ENCODE measurements at regions not wholly inside any gene's neighbourhood (a gene's known extent, or its start where the extent isn't known, plus 50 kb on each side); places are given as distances from the start of the nearest gene placed in this dataset.

- Histone ChIP-seq H3K27ac (ENCODE audit: low read depth in 2 of 2, low read length in 1 of 2) (no peak overlapping the region), H3K4me3 (ENCODE audit: low read depth in 2 of 2, low read length in 1 of 2) (no peak overlapping the region), H3K9ac (no peak overlapping the region), H2AFZ (ENCODE audit: low read depth) (no peak overlapping the region), H4K20me1 (ENCODE audit: insufficient read depth) (no peaks in the 10 kb centered on the region), H3K4me2 (no peak overlapping the region), H3F3A (replicated peaks; ENCODE audit: insufficient read depth) (no peaks in the 10 kb centered on the region), H3K27me3 (ENCODE audit: insufficient read depth) (no peaks in the 10 kb centered on the region), H3K9me2 (no peaks in the 10 kb centered on the region), H3K9me3 (no peaks in the 10 kb centered on the region), H3K36me3 (replicated peaks in 1 of 2; ENCODE audit: control insufficient read depth in 1 of 2, insufficient read depth in 2 of 2, low read length in 1 of 2) (no peaks in the 10 kb centered on the region), H3K4me1 (ENCODE audit: control insufficient read depth in 1 of 2, insufficient read depth in 2 of 2, low read depth in 1 of 2, low read length in 1 of 2) (no peaks in the 10 kb centered on the region), H3K79me2 (ENCODE audit: insufficient read depth) (no peaks in the 10 kb centered on the region)
- TF ChIP-seq, protein P1, sequence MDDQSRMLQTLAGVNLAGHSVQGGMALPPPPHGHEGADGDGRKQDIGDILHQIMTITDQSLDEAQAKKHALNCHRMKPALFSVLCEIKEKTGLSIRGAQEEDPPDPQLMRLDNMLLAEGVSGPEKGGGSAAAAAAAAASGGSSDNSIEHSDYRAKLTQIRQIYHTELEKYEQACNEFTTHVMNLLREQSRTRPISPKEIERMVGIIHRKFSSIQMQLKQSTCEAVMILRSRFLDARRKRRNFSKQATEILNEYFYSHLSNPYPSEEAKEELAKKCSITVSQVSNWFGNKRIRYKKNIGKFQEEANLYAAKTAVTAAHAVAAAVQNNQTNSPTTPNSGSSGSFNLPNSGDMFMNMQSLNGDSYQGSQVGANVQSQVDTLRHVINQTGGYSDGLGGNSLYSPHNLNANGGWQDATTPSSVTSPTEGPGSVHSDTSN (IDR thresholded peaks at IDR 0.05): no peak
- TF ChIP-seq MXI1 (IDR thresholded peaks at IDR 0.05; ENCODE audit: low read depth, low read length): no peak
- TF ChIP-seq USF2 (IDR thresholded peaks at IDR 0.05; ENCODE audit: borderline replicate concordance, low read depth, low read length): no peak
- TF ChIP-seq MAX (IDR thresholded peaks at IDR 0.05; ENCODE audit: low read depth): no peak
- TF ChIP-seq RCOR1 (IDR thresholded peaks at IDR 0.05; ENCODE audit: low read length): no peak
- no peak for TF ChIP-seq NRF1 (IDR thresholded peaks at IDR 0.05; ENCODE audit: low read depth, low read length)
- TF ChIP-seq CTCF (IDR thresholded peaks at IDR 0.05): no peak
- TF ChIP-seq GATA2 (CRISPR knock-in tag; IDR thresholded peaks at IDR 0.05): no peak
- TF ChIP-seq ELF1 (IDR thresholded peaks at IDR 0.05): no peak
- TF ChIP-seq TCF12 (IDR thresholded peaks at IDR 0.05): no peak
- TF ChIP-seq RFX5 (IDR thresholded peaks at IDR 0.05; ENCODE audit: low read length): no peak
- TF ChIP-seq YY1 (IDR thresholded peaks at IDR 0.05; ENCODE audit: low read depth): no peak
- no peak for TF ChIP-seq EP300 (IDR thresholded peaks at IDR 0.05; ENCODE audit: borderline replicate concordance in 1 of 2, low read depth in 1 of 2, low read length in 1 of 2)
- ChIA-PET CTCF (interaction anchor here (0.5 kb wide), 1 partner anchor 1350 kb away, joined by 3 read pairs; no protein-coding TSS in a partner anchor), POLR2A (no interaction called here)
- no peak for DNase-seq
- 0% methylated on average over 1 of the region's 1 CpG for WGBS (ENCODE audit: low lambda C conversion rate)
These were observed 633.9 kb downstream of the PLCL1 start for GRCh38 chr2:198438331-198438730.

- no peak overlapping the region for H3K27ac ChIP-seq (ENCODE audit: low read depth in 2 of 2, low read length in 1 of 2)
- no peak overlapping the region for H3K4me3 ChIP-seq (ENCODE audit: low read depth in 2 of 2, low read length in 1 of 2)
- H3F3A ChIP-seq (replicated peaks; ENCODE audit: insufficient read depth): no peaks in the 10 kb centered on the region
- no peak overlapping the region for H3K9ac ChIP-seq
- H3K9me2 ChIP-seq: no peaks in the 10 kb centered on the region
- 7% methylated on average over 1 of the region's 1 CpG for WGBS (ENCODE audit: low lambda C conversion rate)
- ChIA-PET CTCF (no interaction called here), POLR2A (no interaction called here)
- H3K9me3 ChIP-seq: no peaks in the 10 kb centered on the region
- no peaks in the 10 kb centered on the region for H4K20me1 ChIP-seq (ENCODE audit: insufficient read depth)
- no peak overlapping the region for H3K4me2 ChIP-seq
- no peaks in the 10 kb centered on the region for H3K79me2 ChIP-seq (ENCODE audit: insufficient read depth)
- H3K27me3 ChIP-seq (ENCODE audit: insufficient read depth): no peaks in the 10 kb centered on the region
- DNase-seq: no peak
- H3K4me1 ChIP-seq (ENCODE audit: control insufficient read depth in 1 of 2, insufficient read depth in 2 of 2, low read depth in 1 of 2, low read length in 1 of 2): no peaks in the 10 kb centered on the region
- H2AFZ ChIP-seq (ENCODE audit: low read depth): no peak overlapping the region
- no peaks in the 10 kb centered on the region for H3K36me3 ChIP-seq (replicated peaks in 1 of 2; ENCODE audit: control insufficient read depth in 1 of 2, insufficient read depth in 2 of 2, low read length in 1 of 2)
- TF ChIP-seq, protein P2, sequence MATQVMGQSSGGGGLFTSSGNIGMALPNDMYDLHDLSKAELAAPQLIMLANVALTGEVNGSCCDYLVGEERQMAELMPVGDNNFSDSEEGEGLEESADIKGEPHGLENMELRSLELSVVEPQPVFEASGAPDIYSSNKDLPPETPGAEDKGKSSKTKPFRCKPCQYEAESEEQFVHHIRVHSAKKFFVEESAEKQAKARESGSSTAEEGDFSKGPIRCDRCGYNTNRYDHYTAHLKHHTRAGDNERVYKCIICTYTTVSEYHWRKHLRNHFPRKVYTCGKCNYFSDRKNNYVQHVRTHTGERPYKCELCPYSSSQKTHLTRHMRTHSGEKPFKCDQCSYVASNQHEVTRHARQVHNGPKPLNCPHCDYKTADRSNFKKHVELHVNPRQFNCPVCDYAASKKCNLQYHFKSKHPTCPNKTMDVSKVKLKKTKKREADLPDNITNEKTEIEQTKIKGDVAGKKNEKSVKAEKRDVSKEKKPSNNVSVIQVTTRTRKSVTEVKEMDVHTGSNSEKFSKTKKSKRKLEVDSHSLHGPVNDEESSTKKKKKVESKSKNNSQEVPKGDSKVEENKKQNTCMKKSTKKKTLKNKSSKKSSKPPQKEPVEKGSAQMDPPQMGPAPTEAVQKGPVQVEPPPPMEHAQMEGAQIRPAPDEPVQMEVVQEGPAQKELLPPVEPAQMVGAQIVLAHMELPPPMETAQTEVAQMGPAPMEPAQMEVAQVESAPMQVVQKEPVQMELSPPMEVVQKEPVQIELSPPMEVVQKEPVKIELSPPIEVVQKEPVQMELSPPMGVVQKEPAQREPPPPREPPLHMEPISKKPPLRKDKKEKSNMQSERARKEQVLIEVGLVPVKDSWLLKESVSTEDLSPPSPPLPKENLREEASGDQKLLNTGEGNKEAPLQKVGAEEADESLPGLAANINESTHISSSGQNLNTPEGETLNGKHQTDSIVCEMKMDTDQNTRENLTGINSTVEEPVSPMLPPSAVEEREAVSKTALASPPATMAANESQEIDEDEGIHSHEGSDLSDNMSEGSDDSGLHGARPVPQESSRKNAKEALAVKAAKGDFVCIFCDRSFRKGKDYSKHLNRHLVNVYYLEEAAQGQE (IDR thresholded peaks at IDR 0.05; ENCODE audit: low read depth, low read length): no peak
- no peak for TF ChIP-seq MEF2A (IDR thresholded peaks at IDR 0.05; ENCODE audit: borderline replicate concordance, low read depth)
- TF ChIP-seq NFIC (IDR thresholded peaks at IDR 0.05; ENCODE audit: borderline replicate concordance): no peak
- no peak for TF ChIP-seq EZH2phosphoT487 (IDR thresholded peaks at IDR 0.05; ENCODE audit: borderline replicate concordance, low read depth)
- no peak for TF ChIP-seq YY1 (IDR thresholded peaks at IDR 0.05; ENCODE audit: low read depth)
- no peak for TF ChIP-seq USF2 (IDR thresholded peaks at IDR 0.05; ENCODE audit: borderline replicate concordance, low read depth, low read length)
- TF ChIP-seq TAF1 (IDR thresholded peaks at IDR 0.05; ENCODE audit: borderline replicate concordance, low read depth, low read length): no peak
- TF ChIP-seq, protein P3, sequence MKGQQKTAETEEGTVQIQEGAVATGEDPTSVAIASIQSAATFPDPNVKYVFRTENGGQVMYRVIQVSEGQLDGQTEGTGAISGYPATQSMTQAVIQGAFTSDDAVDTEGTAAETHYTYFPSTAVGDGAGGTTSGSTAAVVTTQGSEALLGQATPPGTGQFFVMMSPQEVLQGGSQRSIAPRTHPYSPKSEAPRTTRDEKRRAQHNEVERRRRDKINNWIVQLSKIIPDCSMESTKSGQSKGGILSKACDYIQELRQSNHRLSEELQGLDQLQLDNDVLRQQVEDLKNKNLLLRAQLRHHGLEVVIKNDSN (IDR thresholded peaks at IDR 0.05; ENCODE audit: borderline replicate concordance, low read depth): no peak
- TF ChIP-seq JUND (IDR thresholded peaks at IDR 0.05): no peak
- TF ChIP-seq GATA2 (CRISPR knock-in tag; IDR thresholded peaks at IDR 0.05): no peak
These were observed 619.7 kb downstream of the PLCL1 start for GRCh38 chr2:198424112-198424511.
